Loucy (cell line): ENCODE measurements at regions not wholly inside any gene's neighbourhood (a gene's known extent, or its start where the extent isn't known, plus 50 kb on each side); places are given as distances from the start of the nearest gene placed in this dataset.

Source experiments
- H2AFZ ChIP-seq: fragments of 200-600 bp; sonication (generic); 2 replicates; pipeline ENCODE4 v1.6.0; 2016; ENCODE audit warnings: antibody characterized with exemption, mild to moderate bottlenecking, low read length, moderate library complexity
- H3F3A ChIP-seq: fragments of 200-600 bp; 2 replicates; pipeline ENCODE4 v1.6.0; 2016; ENCODE audit warnings: antibody characterized with exemption, low read depth, mild to moderate bottlenecking
- H3K27me3 ChIP-seq: fragments of 200-600 bp; sonication (generic); 2 replicates; pipeline ENCODE4 v1.6.1; 2014; ENCODE audit warnings: low read length, mild to moderate bottlenecking; ENCODE audit not compliant: insufficient read depth, poor library complexity, severe bottlenecking
- H3K36me3 ChIP-seq: fragments of 200-600 bp; sonication (generic); 2 replicates; pipeline ENCODE4 v1.6.1; 2016; ENCODE audit warnings: low read length; ENCODE audit not compliant: insufficient read depth
- H3K4me1 ChIP-seq: fragments of 200-600 bp; sonication (generic); 2 replicates; pipeline ENCODE4 v1.5.1; 2014; ENCODE audit warnings: low read length, mild to moderate bottlenecking; ENCODE audit not compliant: insufficient read depth, poor library complexity, severe bottlenecking
- H3K4me2 ChIP-seq: fragments of 200-600 bp; sonication (generic); 2 replicates; pipeline ENCODE4 v1.6.0; 2014; ENCODE audit warnings: antibody characterized with exemption, low read length, low read depth, mild to moderate bottlenecking; ENCODE audit not compliant: poor library complexity, severe bottlenecking
- H3K4me3 ChIP-seq: fragments of 200-600 bp; sonication (generic); 2 replicates; pipeline ENCODE4 v1.5.1; 2014; ENCODE audit warnings: low read length, mild to moderate bottlenecking, mixed read lengths; ENCODE audit not compliant: poor library complexity, severe bottlenecking
- H3K79me2 ChIP-seq: fragments of 200-600 bp; sonication (generic); 2 replicates; pipeline ENCODE4 v1.6.1; 2014; ENCODE audit warnings: low read length; ENCODE audit not compliant: insufficient read depth
- H3K9ac ChIP-seq: fragments of 200-600 bp; sonication (generic); 2 replicates; pipeline ENCODE4 v1.6.0; 2014; ENCODE audit warnings: mild to moderate bottlenecking, low read depth, low read length, moderate library complexity; ENCODE audit not compliant: poor library complexity, severe bottlenecking
- H3K9me2 ChIP-seq: fragments of 200-600 bp; sonication (generic); replicated peaks from 2 replicates; pipeline ENCODE4 v1.6.1; 2016; ENCODE audit warnings: low read depth, low read length, mixed read lengths
- H3K9me3 ChIP-seq: fragments of 200-600 bp; sonication (generic); 2 replicates; pipeline ENCODE4 v1.6.1; 2014; ENCODE audit warnings: mild to moderate bottlenecking, antibody characterized with exemption, low read length, low read depth; ENCODE audit not compliant: insufficient read depth
- H4K20me1 ChIP-seq: fragments of 200-600 bp; sonication (generic); 2 replicates; pipeline ENCODE4 v1.6.0; 2014; ENCODE audit warnings: antibody characterized with exemption, low read length, mild to moderate bottlenecking; ENCODE audit not compliant: insufficient read depth, poor library complexity, severe bottlenecking
- EZH2phosphoT487 ChIP-seq: fragments of 200-600 bp; IDR thresholded peaks from 2 replicates; pipeline ENCODE4 v1.6.1; 2018; ENCODE audit warnings: antibody characterized with exemption, mild to moderate bottlenecking, moderate library complexity, borderline replicate concordance
- TF ChIP-seq, protein P1 (sequence below): fragments of 200-600 bp; sonication (generic); conservative IDR thresholded peaks from 2 replicates; pipeline ENCODE4 v1.5.1; 2014; ENCODE audit warnings: mild to moderate bottlenecking, antibody characterized with exemption, low read length

GRCh38 chr11:110786226-110786902, 74.1 kb upstream of the ARHGAP20 start:
- Histone ChIP-seq H3F3A (no peaks in the 10 kb centered on the region), H3K27me3 (no peaks in the 10 kb centered on the region), H3K79me2 (no peaks in the 10 kb centered on the region), H3K9me3 (peaks cover 4% of the 10 kb centered on the region; the same call in 1 of the 2 replicates), H4K20me1 (no peaks in the 10 kb centered on the region), H2AFZ (no peak overlapping the region), H3K9me2 (no peaks in the 10 kb centered on the region), H3K4me2 (no peak overlapping the region), H3K36me3 (no peaks in the 10 kb centered on the region), H3K4me1 (no peaks in the 10 kb centered on the region), H3K4me3 (no peak overlapping the region), H3K9ac (no peak overlapping the region)
- TF ChIP-seq, protein P1, sequence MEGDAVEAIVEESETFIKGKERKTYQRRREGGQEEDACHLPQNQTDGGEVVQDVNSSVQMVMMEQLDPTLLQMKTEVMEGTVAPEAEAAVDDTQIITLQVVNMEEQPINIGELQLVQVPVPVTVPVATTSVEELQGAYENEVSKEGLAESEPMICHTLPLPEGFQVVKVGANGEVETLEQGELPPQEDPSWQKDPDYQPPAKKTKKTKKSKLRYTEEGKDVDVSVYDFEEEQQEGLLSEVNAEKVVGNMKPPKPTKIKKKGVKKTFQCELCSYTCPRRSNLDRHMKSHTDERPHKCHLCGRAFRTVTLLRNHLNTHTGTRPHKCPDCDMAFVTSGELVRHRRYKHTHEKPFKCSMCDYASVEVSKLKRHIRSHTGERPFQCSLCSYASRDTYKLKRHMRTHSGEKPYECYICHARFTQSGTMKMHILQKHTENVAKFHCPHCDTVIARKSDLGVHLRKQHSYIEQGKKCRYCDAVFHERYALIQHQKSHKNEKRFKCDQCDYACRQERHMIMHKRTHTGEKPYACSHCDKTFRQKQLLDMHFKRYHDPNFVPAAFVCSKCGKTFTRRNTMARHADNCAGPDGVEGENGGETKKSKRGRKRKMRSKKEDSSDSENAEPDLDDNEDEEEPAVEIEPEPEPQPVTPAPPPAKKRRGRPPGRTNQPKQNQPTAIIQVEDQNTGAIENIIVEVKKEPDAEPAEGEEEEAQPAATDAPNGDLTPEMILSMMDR = no peak
- no peak for TF ChIP-seq EZH2phosphoT487

DNA sequence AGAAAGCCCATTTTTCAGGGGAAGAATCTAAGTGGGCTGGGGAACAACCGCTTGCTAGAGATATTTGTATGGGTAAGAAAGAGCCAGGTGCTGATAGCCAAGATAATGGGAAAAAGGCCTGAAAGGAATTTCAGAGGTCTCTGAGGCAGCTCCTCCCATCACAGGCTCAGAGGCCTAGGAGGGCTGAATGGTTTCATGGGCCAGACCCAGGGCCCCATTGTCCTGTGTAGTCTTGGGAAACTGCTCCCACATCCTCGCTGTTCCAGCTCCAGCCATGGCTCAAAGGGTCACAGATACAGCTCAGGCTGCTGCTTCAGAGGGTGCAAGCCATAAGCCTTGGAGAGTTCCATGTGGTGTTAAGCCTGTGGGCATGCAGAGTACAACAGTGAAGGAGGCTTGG, 73.2 kb upstream of the ARHGAP20 start:
- H3K4me2 ChIP-seq = no peak overlapping the region
- TF ChIP-seq, protein P1 = no peak
- no peak for TF ChIP-seq EZH2phosphoT487

GRCh38 chr11:110782616-110783015, 70.4 kb upstream of the ARHGAP20 start:
- Histone ChIP-seq H3K9ac (no peak overlapping the region), H2AFZ (no peak overlapping the region), H4K20me1 (no peaks in the 10 kb centered on the region), H3K36me3 (no peaks in the 10 kb centered on the region), H3K4me1 (no peaks in the 10 kb centered on the region), H3K4me2 (no peak overlapping the region), H3F3A (no peaks in the 10 kb centered on the region), H3K79me2 (no peaks in the 10 kb centered on the region), H3K9me3 (peaks cover 4% of the 10 kb centered on the region; the same call in 1 of the 2 replicates), H3K4me3 (no peak overlapping the region), H3K9me2 (no peaks in the 10 kb centered on the region), H3K27me3 (no peaks in the 10 kb centered on the region)
- no peak for TF ChIP-seq EZH2phosphoT487
- TF ChIP-seq, protein P1 = no peak

More for the DNA sequence above, 73.2 kb upstream of the ARHGAP20 start:
- Histone ChIP-seq H3F3A (no peaks in the 10 kb centered on the region), H3K9ac (no peak overlapping the region), H3K9me2 (no peaks in the 10 kb centered on the region), H3K4me1 (no peaks in the 10 kb centered on the region), H3K79me2 (no peaks in the 10 kb centered on the region), H3K9me3 (peaks cover 4% of the 10 kb centered on the region; the same call in 1 of the 2 replicates), H2AFZ (no peak overlapping the region), H3K4me3 (no peak overlapping the region), H4K20me1 (no peaks in the 10 kb centered on the region), H3K36me3 (no peaks in the 10 kb centered on the region), H3K27me3 (no peaks in the 10 kb centered on the region)
